ENCODE measurements at regions not wholly inside any gene's neighbourhood (a gene's known extent, or its start where the extent isn't known, plus 50 kb on each side); places are given as distances from the start of the nearest gene placed in this dataset.

GRCh38 chr11:116171271-116172140, 601.3 kb downstream of the BUD13 start:
- DNase-seq: no peak

- no peak for DNase-seq
Observed at GRCh38 chr11:116170526-116171120, 602.2 kb downstream of the BUD13 start.

- no peak for DNase-seq
Observed at GRCh38 chr11:116169776-116170175, 603.0 kb downstream of the BUD13 start.

- no peak for DNase-seq
Observed at GRCh38 chr11:116168459-116168787, 604.4 kb downstream of the BUD13 start.

- no peak for DNase-seq
Observed at GRCh38 chr11:116167706-116168458, 604.9 kb downstream of the BUD13 start.

- DNase-seq: no peak
Observed at GRCh38 chr11:116166573-116167465, 606.0 kb downstream of the BUD13 start.

GRCh38 chr11:116164843-116165242, 607.9 kb downstream of the BUD13 start:
- no peak for DNase-seq

- DNase-seq: peak; percentile 96
Observed at GRCh38 chr11:116162886-116163230, 609.9 kb downstream of the BUD13 start.

GRCh38 chr11:116162086-116162885, 610.5 kb downstream of the BUD13 start:
- peak; percentile 19 for DNase-seq

GRCh38 chr11:116148645-116149044, 624.1 kb downstream of the BUD13 start:
- DNase-seq: no peak

- peak; percentile 61 for DNase-seq
Observed at GRCh38 chr11:116148056-116148455, 624.7 kb downstream of the BUD13 start.

GRCh38 chr11:116145187-116145865, 627.5 kb downstream of the BUD13 start:
- no peak for DNase-seq

GRCh38 chr11:116144387-116144958, 628.3 kb downstream of the BUD13 start:
- DNase-seq: no peak

- no peak for DNase-seq
Observed at GRCh38 chr11:116138280-116138679, 634.1 kb upstream of the CADM1 start.

- DNase-seq: no peak
Observed at GRCh38 chr11:116137753-116138152, 633.5 kb upstream of the CADM1 start.

GRCh38 chr11:116136987-116137674, 632.9 kb upstream of the CADM1 start:
- no peak for DNase-seq

- DNase-seq: no peak
Observed at GRCh38 chr11:116135891-116136290, 631.7 kb upstream of the CADM1 start.

GRCh38 chr11:116134450-116134849, 630.2 kb upstream of the CADM1 start:
- DNase-seq: no peak

GRCh38 chr11:116132273-116132978, 628.2 kb upstream of the CADM1 start:
- no peak for DNase-seq

GRCh38 chr11:116130122-116130521, 625.9 kb upstream of the CADM1 start:
- DNase-seq: no peak

All from NCI-H1092 (cell line).